IMR-90 (cell line): ENCODE measurements at regions not wholly inside any gene's neighbourhood (a gene's known extent, or its start where the extent isn't known, plus 50 kb on each side); places are given as distances from the start of the nearest gene placed in this dataset.

Source experiments
- CEBPB ChIP-seq: IDR thresholded peaks from 2 replicates; pipeline ENCODE4 v1.6.1; 2012; ENCODE audit warnings: low read depth, low read length, improper control_type of control experiment
- POLR2A ChIP-seq: IDR thresholded peaks from 2 replicates; pipeline ENCODE4 v1.6.1; 2012; ENCODE audit warnings: mild to moderate bottlenecking, low read depth, low read length
- SMC3 ChIP-seq: fragments of 150-350 bp; IDR thresholded peaks from 2 replicates; pipeline ENCODE4 v1.6.1; 2016; ENCODE audit warnings: low read depth, mild to moderate bottlenecking, antibody characterized with exemption, low read length, moderate library complexity
- TF ChIP-seq, protein P1 (sequence below): conservative IDR thresholded peaks from 2 replicates; pipeline ENCODE4 v1.5.1; 2012; ENCODE audit warnings: mild to moderate bottlenecking, low read depth, low read length, improper control_type of control experiment
- TF ChIP-seq, protein P2 (sequence below): fragments of 150-350 bp; IDR thresholded peaks from 2 replicates; pipeline ENCODE4 v1.6.1; 2017; ENCODE audit warnings: mild to moderate bottlenecking, antibody characterized with exemption, low read length, low read depth

DNA sequence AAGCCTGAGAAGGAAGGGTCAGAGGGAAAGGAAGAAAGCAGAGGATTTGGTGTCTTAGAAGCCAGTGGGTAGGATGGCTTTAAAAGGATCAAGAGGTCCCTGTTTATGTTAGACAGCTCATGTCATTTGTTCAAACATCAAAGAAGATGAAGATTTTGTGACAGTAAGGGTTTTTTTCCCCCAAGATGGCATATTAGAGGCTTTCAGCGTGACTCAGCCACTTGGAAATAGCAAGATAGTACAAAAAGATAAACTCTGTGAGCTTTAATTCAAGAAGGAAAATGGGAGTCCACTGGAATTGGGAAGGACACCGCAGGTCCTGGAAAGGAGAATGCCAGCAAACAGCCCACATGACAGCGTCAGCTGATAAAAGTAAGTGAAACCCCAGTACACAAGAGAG is 467.1 kb upstream of the THBS1 start:
- TF ChIP-seq SMC3 (no peak), CEBPB (no peak), POLR2A (no peak)
- TF ChIP-seq, protein P1, sequence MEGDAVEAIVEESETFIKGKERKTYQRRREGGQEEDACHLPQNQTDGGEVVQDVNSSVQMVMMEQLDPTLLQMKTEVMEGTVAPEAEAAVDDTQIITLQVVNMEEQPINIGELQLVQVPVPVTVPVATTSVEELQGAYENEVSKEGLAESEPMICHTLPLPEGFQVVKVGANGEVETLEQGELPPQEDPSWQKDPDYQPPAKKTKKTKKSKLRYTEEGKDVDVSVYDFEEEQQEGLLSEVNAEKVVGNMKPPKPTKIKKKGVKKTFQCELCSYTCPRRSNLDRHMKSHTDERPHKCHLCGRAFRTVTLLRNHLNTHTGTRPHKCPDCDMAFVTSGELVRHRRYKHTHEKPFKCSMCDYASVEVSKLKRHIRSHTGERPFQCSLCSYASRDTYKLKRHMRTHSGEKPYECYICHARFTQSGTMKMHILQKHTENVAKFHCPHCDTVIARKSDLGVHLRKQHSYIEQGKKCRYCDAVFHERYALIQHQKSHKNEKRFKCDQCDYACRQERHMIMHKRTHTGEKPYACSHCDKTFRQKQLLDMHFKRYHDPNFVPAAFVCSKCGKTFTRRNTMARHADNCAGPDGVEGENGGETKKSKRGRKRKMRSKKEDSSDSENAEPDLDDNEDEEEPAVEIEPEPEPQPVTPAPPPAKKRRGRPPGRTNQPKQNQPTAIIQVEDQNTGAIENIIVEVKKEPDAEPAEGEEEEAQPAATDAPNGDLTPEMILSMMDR, result no peak
- TF ChIP-seq, protein P2, sequence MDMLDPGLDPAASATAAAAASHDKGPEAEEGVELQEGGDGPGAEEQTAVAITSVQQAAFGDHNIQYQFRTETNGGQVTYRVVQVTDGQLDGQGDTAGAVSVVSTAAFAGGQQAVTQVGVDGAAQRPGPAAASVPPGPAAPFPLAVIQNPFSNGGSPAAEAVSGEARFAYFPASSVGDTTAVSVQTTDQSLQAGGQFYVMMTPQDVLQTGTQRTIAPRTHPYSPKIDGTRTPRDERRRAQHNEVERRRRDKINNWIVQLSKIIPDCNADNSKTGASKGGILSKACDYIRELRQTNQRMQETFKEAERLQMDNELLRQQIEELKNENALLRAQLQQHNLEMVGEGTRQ, result peak; percentile 28; the same call in 1 of the 2 replicates
